Tibial artery (tissue), 4 donors: ENCODE measurements at regions not wholly inside any gene's neighbourhood (a gene's known extent, or its start where the extent isn't known, plus 50 kb on each side); places are given as distances from the start of the nearest gene placed in this dataset.

Source experiments
- DNase-seq, 2 donors: peaks; one replicate each; pipeline ENCODE4 v3.0.0-alpha.2; 2019
- H3K27ac ChIP-seq, 2 donors: fragments of 200-600 bp; sonication (generic) in 1 of 2; 1 replicate in 1 of 2; 2 replicates in 1 of 2; pipeline ENCODE4 v1.5.1; 2018 to 2019; ENCODE audit warnings: mild to moderate bottlenecking in 1 of 2
- H3K27me3 ChIP-seq, 2 donors: fragments of 200-600 bp; sonication (generic) in 1 of 2; one replicate each; pipeline versions ENCODE4 v1.5.1 to v1.6.0; 2016 to 2019
- H3K36me3 ChIP-seq, 3 donors: fragments of 200-600 bp; sonication (generic) in 2 of 3; one replicate each; pipeline ENCODE4 v1.5.1; 2016 to 2019; ENCODE audit warnings: mild to moderate bottlenecking in 2 of 3
- H3K4me1 ChIP-seq, 4 donors: fragments of 200-600 bp; sonication (generic) in 2 of 4; 1 replicate in 3 of 4; 2 replicates in 1 of 4; pipeline ENCODE4 v1.5.1; 2016 to 2019
- H3K4me3 ChIP-seq, 2 donors: fragments of 200-600 bp; sonication (generic) in 1 of 2; 1 replicate in 1 of 2; 2 replicates in 1 of 2; pipeline ENCODE4 v1.5.1; 2018 to 2019; ENCODE audit warnings: mild to moderate bottlenecking in 2 of 2
- H3K9me3 ChIP-seq, 3 donors: fragments of 200-600 bp; sonication (generic) in 1 of 3; one replicate each; pipeline ENCODE4 v1.5.1; 2016 to 2019
- CTCF ChIP-seq, 2 experiments: fragments of 200-600 bp in 1 of 2; fragments of 450-650 bp in 1 of 2; IDR thresholded peaks; one replicate each; pipeline ENCODE4 v1.5.1; 2017 to 2019; ENCODE audit warnings: antibody characterized with exemption in 2 of 2, mild to moderate bottlenecking in 1 of 2, moderate library complexity in 1 of 2
- intact Hi-C: fragments of 100-400 bp; cut with DNase I; formaldehyde crosslinking; loops from one replicate; pipeline ENCODE4 v1.15.0; 2023; ENCODE audit warnings: low total_unique reads

DNA sequence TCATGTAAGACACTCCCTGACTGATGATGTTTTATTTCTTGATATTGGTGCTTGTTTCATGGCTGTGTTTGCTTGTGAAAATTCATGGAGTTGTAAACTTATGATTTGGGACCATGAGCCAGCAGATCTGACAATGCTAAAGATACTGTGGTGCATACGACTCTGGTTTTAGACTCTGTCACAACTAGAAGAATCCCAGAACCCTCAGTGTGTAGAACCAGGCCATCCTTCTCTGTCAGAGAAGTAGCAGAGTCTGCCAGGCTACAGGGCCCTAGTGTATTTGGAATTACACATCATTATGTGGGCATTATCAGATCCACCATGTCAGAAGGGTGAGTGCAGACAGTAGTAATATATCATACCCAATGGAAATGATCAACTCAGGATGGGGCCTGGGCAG is 209.8 kb upstream of the POU2AF2 start:
- H3K36me3 ChIP-seq = no peaks in the 10 kb centered on the region
- no peak overlapping the region for H3K27ac ChIP-seq
- no peaks in the 10 kb centered on the region for H3K9me3 ChIP-seq
- intact Hi-C loops = no loop called here
- no peak overlapping the region for H3K4me3 ChIP-seq
- H3K4me1 ChIP-seq = no peaks in the 10 kb centered on the region
- no peak for DNase-seq
- no peak for TF ChIP-seq CTCF (IDR thresholded peaks at IDR 0.05)
- H3K27me3 ChIP-seq = no peaks in the 10 kb centered on the region

- Histone ChIP-seq H3K27ac (no peak overlapping the region), H3K36me3 (no peaks in the 10 kb centered on the region), H3K4me1 (no peaks in the 10 kb centered on the region), H3K9me3 (peaks cover 0 to 9% (median 6%) of the 10 kb centered on the region in 3 donors), H3K27me3 (no peaks in the 10 kb centered on the region), H3K4me3 (no peak overlapping the region)
- no peak for TF ChIP-seq CTCF (IDR thresholded peaks at IDR 0.05)
- DNase-seq = no peak
- intact Hi-C loops = no loop called here
These were observed 219.3 kb upstream of the POU2AF2 start for GRCh38 chr11:111026241-111026640.

DNA sequence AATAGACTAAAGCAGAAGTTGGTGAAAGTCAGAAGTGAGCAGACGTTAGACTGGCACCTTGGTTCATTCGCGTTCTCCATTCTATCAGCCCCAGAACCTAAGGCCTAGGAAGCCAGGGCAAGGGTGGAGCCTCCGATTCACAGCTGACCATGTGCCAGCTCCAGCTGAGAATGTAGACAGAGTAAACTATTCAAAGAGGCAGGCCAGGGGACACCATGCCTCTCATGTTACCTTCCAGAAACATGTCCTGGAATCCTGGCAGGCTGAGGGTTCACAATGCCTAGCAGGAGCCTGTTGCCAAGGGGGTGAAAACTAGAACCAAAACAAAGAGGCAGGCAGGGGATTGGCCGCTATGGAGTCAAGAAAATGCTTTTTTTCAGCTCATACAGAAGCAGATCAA is 224.4 kb upstream of the POU2AF2 start:
- H3K27ac ChIP-seq = no peak overlapping the region
- DNase-seq = no peak
- no peak for TF ChIP-seq CTCF (IDR thresholded peaks at IDR 0.05)
- no peaks in the 10 kb centered on the region for H3K27me3 ChIP-seq
- intact Hi-C loops = no loop called here
- H3K4me3 ChIP-seq = no peak overlapping the region
- H3K36me3 ChIP-seq = no peaks in the 10 kb centered on the region
- H3K4me1 ChIP-seq = no peaks in the 10 kb centered on the region
- no peaks in the 10 kb centered on the region for H3K9me3 ChIP-seq

GRCh38 chr11:111019871-111020670 is 225.5 kb upstream of the POU2AF2 start:
- Histone ChIP-seq H3K27me3 (no peaks in the 10 kb centered on the region), H3K9me3 (no peaks in the 10 kb centered on the region), H3K4me1 (no peaks in the 10 kb centered on the region), H3K4me3 (no peak overlapping the region), H3K36me3 (no peaks in the 10 kb centered on the region), H3K27ac (no peak overlapping the region)
- no peak for DNase-seq
- no peak for TF ChIP-seq CTCF (IDR thresholded peaks at IDR 0.05)
- intact Hi-C loops = no loop called here

DNA sequence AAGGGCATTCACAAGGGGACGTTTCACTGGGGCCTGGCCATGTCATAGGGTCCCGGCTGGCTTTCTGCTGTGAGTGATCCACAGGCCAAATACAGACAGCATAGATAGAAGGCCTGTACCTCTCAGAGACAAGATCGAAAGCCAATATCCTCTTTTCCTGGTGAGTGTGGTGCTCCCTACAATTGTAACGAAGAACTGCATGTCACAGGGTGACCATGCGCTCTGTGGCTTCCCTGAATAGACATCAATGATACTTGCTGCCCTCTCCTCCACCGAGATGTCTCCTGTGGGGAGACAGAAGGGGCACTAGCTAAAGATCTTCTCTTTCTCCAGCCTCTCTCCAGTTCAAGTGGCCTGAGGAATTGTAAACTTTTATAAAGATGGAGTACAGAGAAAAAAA is 226.1 kb upstream of the POU2AF2 start:
- Histone ChIP-seq H3K36me3 (no peaks in the 10 kb centered on the region), H3K27me3 (no peaks in the 10 kb centered on the region), H3K9me3 (no peaks in the 10 kb centered on the region), H3K4me3 (no peak overlapping the region), H3K4me1 (no peaks in the 10 kb centered on the region), H3K27ac (no peak overlapping the region)
- intact Hi-C loops = no loop called here
- TF ChIP-seq CTCF (IDR thresholded peaks at IDR 0.05) = no peak
- no peak for DNase-seq
